Pons (tissue), 1 donor: ENCODE measurements at regions not wholly inside any gene's neighbourhood (a gene's known extent, or its start where the extent isn't known, plus 50 kb on each side); places are given as distances from the start of the nearest gene placed in this dataset.
A peak's percentile ranks its signal among the peaks of the same experiment; 100 is the strongest.
"Not testable (repeated sequence)": the region's sequence is repeated elsewhere in the genome, so short reads cannot be mapped to it uniquely, and the experiment has no call there.

Experiments
- DNase-seq: peaks from one replicate; pipeline ENCODE4 v3.0.0-alpha.2; 2016; ENCODE audit warnings: low spot score

- no peak for DNase-seq
Observed at GRCh38 chr7:130789436-130789835, 55.4 kb upstream of the KLF14 start.

DNA sequence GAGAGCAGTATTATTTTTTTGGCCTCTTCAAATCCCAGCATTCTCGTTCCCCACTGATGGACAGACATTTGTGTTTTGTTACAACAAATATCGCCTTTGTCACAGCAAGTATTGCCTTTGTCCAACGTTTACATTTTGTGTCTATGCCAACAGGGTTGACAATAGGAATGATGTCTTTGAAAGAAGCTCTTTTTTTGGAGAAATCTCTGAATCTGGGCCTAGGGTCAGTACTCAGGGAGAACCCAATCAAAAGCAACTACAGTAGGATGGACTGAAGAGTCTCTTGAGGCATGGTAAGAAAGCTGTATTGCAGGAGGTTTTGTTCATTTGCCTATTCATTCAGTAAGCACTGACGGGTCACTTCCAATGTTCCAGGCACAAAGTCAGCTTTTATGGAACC lies 57.7 kb upstream of the KLF14 start:
- DNase-seq: peak; percentile 90

DNA sequence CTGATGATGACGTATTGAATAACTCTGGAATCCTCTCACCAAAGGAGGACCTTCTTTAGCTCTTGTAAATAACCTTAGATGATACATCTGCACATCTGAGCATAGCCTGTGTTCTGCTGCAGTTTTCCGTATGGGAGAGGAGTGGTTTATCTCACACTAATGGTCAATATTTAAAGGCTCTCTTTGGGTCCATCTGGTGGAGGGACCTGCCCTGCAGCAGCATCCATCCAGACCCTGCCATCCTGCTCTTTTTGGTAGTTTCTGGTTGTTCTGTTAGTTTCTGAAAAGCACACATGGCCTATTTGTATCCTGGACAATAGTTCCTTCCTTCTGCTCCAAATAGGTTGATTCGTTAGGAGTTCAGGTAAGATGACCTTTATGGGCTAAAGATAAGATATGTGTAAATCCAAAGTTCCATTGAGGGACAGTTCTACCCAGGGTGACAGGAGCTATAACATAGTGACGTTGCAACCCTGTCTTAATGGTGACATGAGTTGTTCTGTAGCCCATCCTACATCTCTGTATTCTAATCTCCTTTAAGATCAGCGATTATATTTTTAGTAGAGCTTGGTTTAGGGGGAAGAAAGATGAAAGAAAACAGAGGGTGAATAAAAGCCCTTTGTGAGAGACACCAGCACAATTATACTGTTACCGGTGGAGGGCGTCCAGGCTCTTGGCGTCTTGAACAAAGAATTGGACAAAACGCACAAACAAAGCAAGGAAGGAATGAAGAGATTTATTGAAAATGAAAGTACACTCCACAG lies 60.0 kb upstream of the KLF14 start:
- peak; percentile 61 for DNase-seq

GRCh38 chr7:130794619-130794922 lies 60.6 kb upstream of the KLF14 start:
- no peak for DNase-seq

DNA sequence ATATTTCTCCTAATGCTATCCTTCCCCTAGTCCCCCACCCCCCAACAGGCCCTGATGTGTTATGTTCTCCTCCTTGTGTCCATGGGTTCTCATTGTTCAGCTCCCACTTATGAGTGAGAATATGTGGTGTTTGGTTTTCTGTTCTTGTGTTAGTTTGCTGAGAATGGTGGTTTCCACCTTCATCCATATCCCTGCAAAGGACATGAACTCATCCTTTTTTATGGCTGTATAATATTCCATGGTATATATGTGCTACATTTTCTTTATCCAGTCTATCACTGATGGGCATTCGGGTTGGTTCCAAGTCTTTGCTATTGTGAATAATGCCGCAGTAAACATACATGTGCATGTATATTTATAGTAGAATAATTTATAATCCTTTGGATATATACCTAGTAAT lies 62.4 kb upstream of the KLF14 start:
- not testable (repeated sequence) for DNase-seq

DNA sequence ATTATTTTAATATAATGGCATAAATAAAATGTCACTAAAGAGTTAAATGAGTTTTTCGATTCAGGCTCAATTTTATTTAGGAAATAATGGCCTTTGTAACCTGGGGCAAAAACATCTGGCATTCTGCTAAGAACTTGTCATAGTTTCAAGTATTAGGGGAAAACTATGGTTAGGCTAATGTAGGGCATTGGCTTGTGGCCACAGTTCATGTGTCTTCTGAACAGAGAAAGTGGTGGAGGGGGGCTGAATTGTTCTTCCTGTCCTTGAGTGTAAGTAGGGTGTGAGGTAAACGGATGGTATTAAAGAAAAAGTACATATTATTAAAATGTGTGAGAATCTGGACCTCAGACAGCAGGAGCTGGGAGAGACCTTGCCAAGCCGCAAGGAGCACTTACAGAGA lies 69.1 kb upstream of the KLF14 start:
- DNase-seq: no peak

GRCh38 chr7:130804220-130804619 lies 70.2 kb upstream of the KLF14 start:
- no peak for DNase-seq

DNA sequence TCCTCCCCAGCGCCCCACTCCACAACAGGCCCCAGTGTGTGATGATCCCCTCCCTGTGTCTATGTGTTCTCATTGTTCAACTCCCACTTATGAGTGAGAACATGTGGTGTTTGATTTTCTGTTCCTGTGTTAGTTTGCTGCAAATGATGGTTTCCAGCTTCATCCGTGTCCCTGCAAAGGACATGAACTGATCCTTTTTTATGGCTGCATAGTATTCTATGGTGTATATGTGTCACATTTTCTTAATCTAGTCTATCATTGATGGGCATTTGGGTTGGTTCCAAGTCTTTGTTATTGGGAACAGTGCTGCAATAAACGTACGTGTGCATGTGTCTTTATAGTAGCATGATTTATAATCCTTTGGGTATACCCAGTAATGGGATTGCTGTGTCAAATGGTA lies 78.8 kb upstream of the KLF14 start:
- not testable (repeated sequence) for DNase-seq

DNA sequence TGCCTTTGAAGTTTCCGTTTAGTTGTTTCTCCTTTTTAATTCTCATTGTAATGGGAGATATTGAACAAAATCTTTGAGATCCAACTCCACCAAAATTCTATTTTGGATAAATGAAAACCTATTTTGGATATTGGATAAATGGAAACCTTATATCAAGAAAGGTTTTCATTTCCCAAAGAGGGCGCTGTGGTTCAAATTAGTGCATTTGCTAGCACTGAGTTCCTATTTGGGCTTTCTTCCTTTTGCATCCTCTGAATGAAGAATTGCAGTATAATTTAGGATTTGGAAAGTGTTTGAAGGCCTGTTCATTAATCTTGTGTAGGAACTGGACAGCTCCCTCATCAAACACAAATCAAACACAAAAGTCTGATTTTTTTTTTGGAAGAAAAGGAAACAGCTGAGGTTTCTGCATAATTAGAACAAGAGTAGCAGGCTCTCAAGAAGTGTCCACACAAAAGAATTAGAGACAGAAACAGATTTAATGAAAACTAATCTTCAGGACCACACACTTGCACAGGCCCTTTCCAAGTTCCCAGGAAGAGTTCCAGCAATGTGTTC lies 80.8 kb upstream of the KLF14 start:
- no peak for DNase-seq

DNA sequence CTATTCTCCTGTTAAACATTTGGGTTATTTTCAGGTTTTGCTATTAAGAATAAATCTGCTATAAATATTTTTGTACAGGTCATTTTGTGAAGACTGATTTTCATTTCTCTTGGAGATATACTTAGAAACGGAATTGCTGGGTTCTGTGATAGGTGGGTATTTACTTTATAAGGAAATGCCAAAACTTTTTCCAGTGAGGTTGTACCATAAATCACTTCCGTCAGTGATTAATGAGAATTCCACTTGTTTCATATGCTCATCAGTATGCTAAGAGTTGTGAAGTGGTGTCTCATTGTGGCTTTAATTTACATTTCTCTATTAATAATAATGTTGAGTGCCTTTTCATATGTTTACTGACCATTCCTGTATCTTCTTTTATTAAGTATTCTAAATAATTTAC lies 84.0 kb upstream of the KLF14 start:
- DNase-seq: no peak

DNA sequence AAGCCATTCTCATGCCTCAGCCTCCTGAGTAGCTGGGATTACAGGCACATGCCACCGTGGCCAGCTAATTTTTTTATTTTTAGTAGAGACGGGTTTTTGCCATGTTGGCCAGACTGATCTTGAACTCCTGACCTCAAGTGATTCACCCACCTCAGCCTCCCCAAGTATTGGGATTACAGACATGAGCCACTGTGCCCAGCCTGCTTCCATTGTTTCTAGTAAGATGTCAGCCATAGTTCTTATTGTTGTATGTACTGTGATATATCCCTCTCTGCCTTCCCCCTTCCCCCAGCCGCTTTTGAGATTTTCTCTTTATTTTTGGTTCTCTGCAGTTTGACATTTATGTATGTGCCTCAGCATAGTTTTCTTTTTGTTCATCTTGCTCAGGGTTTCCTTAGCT lies 87.9 kb upstream of the KLF14 start:
- DNase-seq: no peak

- DNase-seq: no peak
Observed at GRCh38 chr7:130822642-130823041, 88.6 kb upstream of the KLF14 start.

GRCh38 chr7:130823060-130823459 lies 89.1 kb upstream of the KLF14 start:
- DNase-seq: no peak

- no peak for DNase-seq
Observed at GRCh38 chr7:130825819-130826218, 91.8 kb upstream of the KLF14 start.

- no peak for DNase-seq
Observed at GRCh38 chr7:130829415-130829814, 95.4 kb upstream of the KLF14 start.

- DNase-seq: no peak
Observed at GRCh38 chr7:130831322-130831721, 97.3 kb upstream of the KLF14 start.

GRCh38 chr7:130831817-130832481 lies 97.9 kb upstream of the KLF14 start:
- DNase-seq: peak; percentile 44

- no peak for DNase-seq
Observed at GRCh38 chr7:130838738-130839137, 104.7 kb upstream of the KLF14 start.

DNA sequence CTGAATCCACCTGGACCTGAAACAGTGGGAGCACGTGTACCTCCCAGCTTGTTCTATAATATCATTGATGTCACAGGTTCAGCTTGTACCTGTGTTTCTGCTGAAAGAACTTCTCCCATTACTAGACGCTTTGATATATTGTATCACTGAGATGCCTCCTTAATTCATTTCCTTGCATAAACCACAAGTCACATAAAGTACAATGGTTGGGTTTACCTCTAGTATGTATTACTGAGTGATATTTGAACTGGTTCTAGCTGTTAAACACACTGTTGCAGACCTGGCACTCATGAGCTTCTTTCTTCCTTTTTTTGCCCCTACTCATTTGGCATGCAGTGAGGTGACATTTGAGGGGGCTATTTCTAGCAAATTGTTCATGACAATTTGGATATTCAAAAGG lies 106.6 kb upstream of the KLF14 start:
- no peak for DNase-seq

DNA sequence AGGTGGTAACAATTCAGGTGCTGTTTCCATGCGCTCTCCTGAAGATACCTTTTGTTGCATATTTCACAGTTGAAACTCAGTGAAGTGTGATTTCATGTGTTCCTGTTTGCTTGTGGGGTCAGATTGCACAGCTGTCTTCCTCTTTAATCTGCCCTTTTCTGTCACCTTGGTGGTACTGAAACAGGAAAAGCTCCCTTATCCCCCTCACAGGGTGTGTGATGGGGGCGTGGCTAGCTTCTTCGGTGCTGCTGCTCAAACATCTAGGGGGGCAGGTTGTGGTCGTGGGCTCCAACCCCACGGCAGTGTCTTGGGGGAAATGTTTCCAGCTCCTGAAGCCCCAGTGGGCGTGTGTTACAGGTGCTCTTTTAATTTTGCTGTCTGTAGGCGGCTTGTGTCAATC lies 107.4 kb upstream of the KLF14 start:
- DNase-seq: no peak

GRCh38 chr7:130843703-130844102 lies 109.7 kb upstream of the KLF14 start:
- DNase-seq: no peak

DNA sequence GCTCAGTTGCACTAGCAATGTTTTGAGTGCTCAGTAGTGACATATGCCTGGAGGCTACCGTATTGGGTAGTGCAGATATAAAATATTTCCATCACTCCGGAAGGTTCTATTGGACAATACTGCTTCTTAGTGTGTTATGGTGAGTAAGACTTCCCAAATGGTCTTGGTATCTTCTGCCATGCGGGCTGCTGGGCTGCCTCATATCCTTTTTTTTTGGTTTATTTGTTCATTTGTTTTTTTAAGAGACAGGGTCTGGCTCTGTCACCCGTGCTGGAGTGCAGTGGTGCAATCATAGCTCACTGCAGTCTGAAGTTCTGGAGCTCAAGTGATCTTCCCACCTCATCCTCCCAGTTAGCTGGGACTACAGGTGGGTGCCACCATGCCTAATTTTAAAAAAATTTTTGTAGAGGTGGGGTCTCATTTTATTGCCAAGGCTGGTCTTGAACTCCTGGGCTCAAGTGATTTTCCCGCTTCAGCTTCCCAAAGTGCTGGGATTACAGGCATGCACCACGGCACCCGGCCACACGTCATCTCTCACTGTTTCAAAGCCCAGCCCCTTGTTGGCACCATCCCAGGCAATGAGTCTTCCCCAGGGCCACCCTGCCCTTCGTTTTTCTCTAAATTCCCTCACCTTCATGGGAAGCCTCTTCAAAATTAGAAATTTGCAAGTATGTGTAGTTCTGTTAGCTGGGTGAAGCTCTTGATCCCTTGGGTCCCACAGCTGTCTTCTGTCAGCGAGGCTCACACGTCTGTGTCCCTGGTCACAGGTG lies 111.0 kb upstream of the KLF14 start:
- no peak for DNase-seq

- no peak for DNase-seq
Observed at GRCh38 chr7:130845581-130846085, 111.6 kb upstream of the KLF14 start.
